Keratinocyte (primary cell): ENCODE measurements at regions not wholly inside any gene's neighbourhood (a gene's known extent, or its start where the extent isn't known, plus 50 kb on each side); places are given as distances from the start of the nearest gene placed in this dataset.

Source experiments
- CTCF ChIP-seq, 3 experiments: IDR thresholded peaks in 1 of 3; conservative IDR thresholded peaks in 1 of 3; optimal IDR thresholded peaks in 1 of 3; 2 replicates in 2 of 3; 3 replicates in 1 of 3; pipeline versions ENCODE3 to v1.5.1; 2011; ENCODE audit warnings: low read length in 3 of 3, mild to moderate bottlenecking in 3 of 3, moderate library complexity in 2 of 3, control low read depth in 1 of 3, inconsistent platforms in 1 of 3; ENCODE audit not compliant: insufficient read depth in 2 of 3; ENCODE audit errors: extremely low read depth in 1 of 3
- EZH2 ChIP-seq: IDR thresholded peaks from one replicate; pipeline ENCODE4 v1.6.1; 2012; ENCODE audit warnings: inconsistent platforms, mild to moderate bottlenecking, low read length, moderate library complexity

GRCh38 chr2:37476411-37476810, 132.0 kb downstream of the QPCT start:
- TF ChIP-seq EZH2 = no peak
- no peak for TF ChIP-seq CTCF (optimal IDR thresholded peaks at IDR 0.05 in 1 of 3, IDR thresholded peaks at IDR 0.05 in 1 of 3, conservative IDR thresholded peaks at IDR 0.05 in 1 of 3; ENCODE audit: extremely low read depth in 1 of 3, insufficient read depth in 2 of 3, low read length in 3 of 3)
